ENCODE measurements at regions not wholly inside any gene's neighbourhood (a gene's known extent, or its start where the extent isn't known, plus 50 kb on each side); places are given as distances from the start of the nearest gene placed in this dataset.
A peak's percentile ranks its signal among the peaks of the same experiment; 100 is the strongest.

GRCh38 chr1:101128211-101128727, 102.7 kb upstream of the DPH5 start:
- in situ Hi-C loops (cut with HindIII; ENCODE audit: extremely low pct_ligation_motif_present, low pct_unique_long_range_greater_than_20kb): no loop called here
- Histone ChIP-seq H3K36me3 (replicated peaks in 1 of 2; ENCODE audit: control insufficient read depth in 1 of 2, insufficient read depth in 2 of 2, low read length in 2 of 2) (no peaks in the 10 kb centered on the region), H3K4me2 (ENCODE audit: low read depth, low read length) (peak overlapping the region; percentile 49), H3K79me2 (ENCODE audit: insufficient read depth, low read length) (no peaks in the 10 kb centered on the region), H3K9ac (ENCODE audit: insufficient read depth, low read depth, low read length) (no peak overlapping the region), H3K4me1 (ENCODE audit: insufficient read depth, low read length) (peaks cover 18% of the 10 kb centered on the region; the same call in 1 of the 2 replicates), H4K20me1 (ENCODE audit: insufficient read depth, low read length) (no peaks in the 10 kb centered on the region), H3K9me3 (ENCODE audit: low read length) (no peaks in the 10 kb centered on the region), H3K27me3 (ENCODE audit: control insufficient read depth in 1 of 2, insufficient read depth in 2 of 2, low read length in 2 of 2) (no peaks in the 10 kb centered on the region), H3K4me3 (replicated peaks in 1 of 3; ENCODE audit: insufficient read depth in 1 of 3, low read depth in 2 of 3, low read length in 3 of 3) (no peak overlapping the region), H3K27ac (ENCODE audit: extremely low read length, insufficient read depth, low read length) (peak overlapping the region; percentile 37), H2AFZ (ENCODE audit: low read length) (no peak overlapping the region)
- peak; percentile 20 for DNase-seq (ENCODE audit: low spot score)
- 5% methylated on average over 3 of the region's 3 CpGs for WGBS (ENCODE audit: low lambda C conversion rate)
- POLR2A ChIA-PET: no interaction called here
- no TSS peak for BruUV-seq (replicated peaks)
- peak; percentile 98 for ATAC-seq
- TF ChIP-seq NFE2L2 (IDR thresholded peaks at IDR 0.05; ENCODE audit: low read length): no peak
- no peak for TF ChIP-seq ZNF143 (CRISPR knock-in tag; IDR thresholded peaks at IDR 0.05)
- TF ChIP-seq EEA1 (CRISPR knock-in tag; IDR thresholded peaks at IDR 0.05; ENCODE audit: borderline replicate concordance): no peak
- no peak for TF ChIP-seq HNRNPLL (IDR thresholded peaks at IDR 0.05; ENCODE audit: low read depth, low read length, poor library complexity, severe bottlenecking)
- no peak for TF ChIP-seq CEBPB (IDR thresholded peaks at IDR 0.05; ENCODE audit: borderline replicate concordance, low read depth, low read length)
- TF ChIP-seq SALL1 (CRISPR knock-in tag; IDR thresholded peaks at IDR 0.05): peak; percentile 37; the same call in 1 of the 2 replicates
- TF ChIP-seq ZMYM4 (CRISPR knock-in tag; IDR thresholded peaks at IDR 0.05): peak; percentile 23; the same call in 1 of the 2 replicates
- TF ChIP-seq ZNF446 (CRISPR knock-in tag; IDR thresholded peaks at IDR 0.05): no peak
- no peak for TF ChIP-seq KLF9 (CRISPR knock-in tag; IDR thresholded peaks at IDR 0.05; ENCODE audit: low read depth)
- no peak for TF ChIP-seq SRSF4 (IDR thresholded peaks at IDR 0.05; ENCODE audit: low read depth, low read length, poor library complexity, severe bottlenecking)
- peak; percentile 54 for TF ChIP-seq HNF4A (CRISPR knock-in tag; IDR thresholded peaks at IDR 0.05)
- no peak for TF ChIP-seq SMC3 (IDR thresholded peaks at IDR 0.05; ENCODE audit: low read length)
- TF ChIP-seq ZBTB46 (CRISPR knock-in tag; IDR thresholded peaks at IDR 0.05; ENCODE audit: borderline replicate concordance): no peak
- no peak for TF ChIP-seq POLR2A (IDR thresholded peaks at IDR 0.05; ENCODE audit: insufficient read depth in 1 of 2, low read depth in 2 of 2, low read length in 2 of 2)
- TF ChIP-seq ZMYM3 (CRISPR knock-in tag; IDR thresholded peaks at IDR 0.05): 0 out of 2 replicates have a peak, but pooled peaks have one; percentile 24
- TF ChIP-seq PAXIP1 (CRISPR knock-in tag; conservative IDR thresholded peaks at IDR 0.05): peak; percentile 41; the same call in 1 of the 2 replicates
- no peak for FAIRE-seq
- intact Hi-C loops (cut with micrococcal nuclease; ENCODE audit: unreplicated experiment): no loop called here
- CTCF ChIA-PET (ENCODE audit: low intra/inter-chr PET ratio, low total read pairs): no interaction called here

Measured in HepG2 (cell line).